AG20443 (cell line): ENCODE measurements at regions not wholly inside any gene's neighbourhood (a gene's known extent, or its start where the extent isn't known, plus 50 kb on each side); places are given as distances from the start of the nearest gene placed in this dataset.
A peak's percentile ranks its signal among the peaks of the same experiment; 100 is the strongest.

Source experiments
- DNase-seq: peaks from one replicate; pipeline ENCODE4 v3.0.0; 2012; ENCODE audit warnings: low spot score, mixed read lengths

- no peak for DNase-seq
Measured at GRCh38 chr5:54927097-54927746, 58.2 kb downstream of the ESM1 start.

- DNase-seq: no peak
Measured at GRCh38 chr5:54924487-54924886, 60.9 kb downstream of the ESM1 start.

- no peak for DNase-seq
Measured at GRCh38 chr5:54917323-54917722, 68.1 kb downstream of the ESM1 start.

- DNase-seq: no peak
Measured at GRCh38 chr5:54915466-54916027, 69.8 kb downstream of the ESM1 start.

DNA sequence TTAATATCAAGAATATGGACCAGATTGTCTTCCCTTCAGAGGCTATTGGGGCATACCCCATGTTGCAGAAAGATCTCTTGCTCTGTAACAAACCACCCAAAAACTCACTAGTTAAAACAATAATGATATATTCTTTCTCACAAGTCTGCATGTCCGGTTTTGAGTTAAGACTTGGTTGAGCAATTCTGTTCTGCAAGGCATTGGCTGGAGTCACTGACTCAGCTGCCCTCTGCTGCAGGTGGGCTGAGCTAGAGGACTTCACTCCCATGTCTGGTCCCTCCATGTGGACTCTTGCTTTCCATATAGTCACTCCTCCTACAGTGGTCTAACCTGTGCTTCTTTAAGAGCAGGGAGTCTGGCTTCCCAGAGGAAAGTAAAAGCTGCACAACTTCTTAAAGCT, 73.4 kb downstream of the ESM1 start:
- DNase-seq: no peak

- DNase-seq: peak; percentile 60
Measured at GRCh38 chr5:54909911-54910870, 75.2 kb downstream of the ESM1 start.

- no peak for DNase-seq
Measured at GRCh38 chr5:54908774-54909525, 76.4 kb downstream of the ESM1 start.

GRCh38 chr5:54905942-54906537, 79.4 kb downstream of the ESM1 start:
- DNase-seq: peak; percentile 71

- DNase-seq: no peak
Measured at GRCh38 chr5:54905246-54905795, 80.1 kb downstream of the ESM1 start.

DNA sequence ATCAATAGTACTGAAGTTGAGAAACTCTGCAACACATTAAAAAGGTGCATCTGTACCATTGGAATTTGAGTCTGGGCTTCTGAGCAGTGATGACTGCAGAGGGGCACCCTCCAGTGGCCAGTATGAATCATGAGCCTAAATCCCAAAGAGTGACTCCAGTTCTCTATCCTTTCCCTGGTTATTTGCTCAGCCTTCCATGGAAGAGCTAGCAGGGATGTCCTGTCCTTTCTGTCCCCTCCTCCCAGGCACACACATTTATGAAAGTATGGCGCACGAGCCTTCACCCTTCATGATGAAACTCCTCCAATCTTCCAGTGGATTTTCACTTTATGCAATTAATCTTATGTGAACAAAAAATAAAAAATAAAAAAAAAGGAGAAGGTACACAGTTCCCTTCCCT, 81.0 kb downstream of the ESM1 start:
- DNase-seq: peak; percentile 76

GRCh38 chr5:54902791-54903473, 82.5 kb downstream of the ESM1 start:
- DNase-seq: no peak

GRCh38 chr5:54900984-54901725, 84.2 kb downstream of the ESM1 start:
- peak; percentile 77 for DNase-seq

DNA sequence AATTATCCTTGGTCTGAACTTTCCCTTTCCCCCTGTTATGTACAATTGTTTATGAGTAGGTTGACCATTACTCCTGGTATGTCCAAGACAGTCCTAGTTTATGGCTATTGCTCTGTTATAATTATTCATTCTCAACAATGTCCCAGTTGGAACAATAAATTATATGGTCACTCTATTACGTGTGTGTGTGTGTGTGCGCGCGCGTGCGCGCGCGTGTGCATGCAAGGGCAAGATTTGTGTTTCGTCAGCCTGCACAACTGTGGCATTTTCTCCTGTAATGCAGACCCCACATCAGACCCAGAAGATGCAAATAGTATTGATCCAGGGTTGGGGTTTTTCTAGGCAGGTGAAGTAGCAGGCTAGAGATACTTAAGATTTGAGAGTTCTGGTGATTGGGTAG, 88.4 kb downstream of the ESM1 start:
- no peak for DNase-seq

DNA sequence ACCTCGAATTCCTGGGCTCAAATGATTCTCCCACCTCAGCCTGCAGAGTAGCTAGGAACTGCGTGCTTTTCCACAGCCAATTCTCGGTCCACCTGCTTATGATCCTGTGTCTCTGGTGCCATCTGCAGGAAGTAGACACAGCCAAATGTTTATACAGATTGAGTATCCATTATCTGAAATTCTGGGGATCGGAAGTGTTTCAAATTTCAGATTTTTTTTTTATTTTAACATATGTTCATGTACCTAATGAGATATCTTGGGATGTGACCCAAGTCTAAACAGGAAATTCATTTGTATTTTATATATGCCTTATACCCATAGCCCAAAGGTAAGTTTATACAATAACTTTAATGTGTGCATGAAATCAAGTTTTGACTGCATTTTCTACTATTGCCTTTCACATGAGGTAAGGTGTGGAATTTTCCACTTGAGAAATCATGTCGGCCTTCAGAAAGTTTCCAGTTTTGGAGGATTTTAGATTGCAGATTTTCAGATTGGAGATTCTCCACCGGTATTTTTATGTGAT, 89.5 kb downstream of the ESM1 start:
- peak; percentile 62 for DNase-seq

GRCh38 chr5:54894957-54895815, 90.2 kb downstream of the ESM1 start:
- no peak for DNase-seq

GRCh38 chr5:54889826-54890225, 95.6 kb downstream of the ESM1 start:
- DNase-seq: peak; percentile 80

DNA sequence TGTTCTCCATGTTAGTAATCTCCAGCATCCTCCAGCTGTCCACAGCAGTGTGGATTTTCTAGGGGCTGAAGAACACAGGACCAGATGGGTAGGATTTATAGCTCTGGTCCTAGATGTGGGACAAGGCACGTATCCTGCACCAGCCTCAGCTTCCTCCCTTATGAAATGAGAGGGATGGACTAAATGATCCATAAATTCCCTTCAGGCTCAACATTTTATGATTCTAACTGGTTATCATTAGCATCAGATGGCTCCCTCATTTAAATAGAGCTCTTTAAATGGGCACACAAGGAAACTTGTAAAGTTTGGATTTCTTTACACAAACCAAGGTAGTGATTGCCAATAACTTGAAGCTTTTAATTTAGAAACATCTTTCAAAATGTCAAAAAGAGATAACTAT, 97.7 kb downstream of the ESM1 start:
- DNase-seq: no peak

DNA sequence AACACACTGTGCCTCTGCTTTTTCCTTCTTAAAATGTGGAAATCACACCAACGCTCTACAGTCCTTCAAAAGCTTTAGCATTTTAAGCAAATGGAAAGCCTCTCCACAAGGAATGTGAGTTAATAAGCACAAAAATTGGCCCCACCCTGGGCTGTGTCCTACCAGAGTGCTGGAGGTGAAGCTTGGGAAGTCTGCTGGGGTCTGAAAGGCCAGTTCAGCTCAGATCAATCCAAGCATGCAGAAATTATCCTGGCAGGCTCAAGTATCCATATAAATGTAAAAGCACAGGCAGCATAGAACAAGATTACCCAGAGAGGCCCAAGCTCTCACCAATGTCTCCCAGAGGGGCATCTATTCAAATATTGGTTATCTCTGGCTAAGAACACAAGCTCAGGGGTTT, 98.5 kb downstream of the ESM1 start:
- DNase-seq: no peak

- DNase-seq: no peak
Measured at GRCh38 chr5:54885636-54886035, 99.8 kb downstream of the ESM1 start.
